Natural killer cell (primary cell): ENCODE measurements at regions not wholly inside any gene's neighbourhood (a gene's known extent, or its start where the extent isn't known, plus 50 kb on each side); places are given as distances from the start of the nearest gene placed in this dataset.

Experiments used
- ATAC-seq, 3 donors: fragments of 150-1000 bp in 2 of 3; fragments of 200-7000 bp in 1 of 3; cut with Tn5 transposase; 1 replicate in 1 of 3; 2 replicates in 2 of 3; pipeline ENCODE4 v1.10.0; 2021; ENCODE audit warnings: mild to moderate bottlenecking in 2 of 3, moderate library complexity in 2 of 3
- DNase-seq, 2 donors: peaks; one replicate each; pipeline versions ENCODE4 v3.0.0 to v3.0.0-alpha.2; 2013 to 2021; ENCODE audit warnings: mixed read lengths in 1 of 2
- H3K27ac ChIP-seq: one replicate; pipeline ENCODE4 v1.5.1; 2013; ENCODE audit warnings: mild to moderate bottlenecking, low read length
- H3K27me3 ChIP-seq: one replicate; pipeline ENCODE4 v1.6.1; 2013; ENCODE audit warnings: low read length; ENCODE audit not compliant: control insufficient read depth, insufficient read depth
- H3K36me3 ChIP-seq: one replicate; pipeline ENCODE4 v1.6.1; 2013; ENCODE audit warnings: low read length; ENCODE audit not compliant: control insufficient read depth, insufficient read depth
- H3K4me1 ChIP-seq: one replicate; pipeline ENCODE4 v1.6.1; 2013; ENCODE audit warnings: low read length; ENCODE audit not compliant: control insufficient read depth, insufficient read depth
- H3K4me3 ChIP-seq: one replicate; pipeline ENCODE4 v1.5.1; 2013; ENCODE audit warnings: low read length
- H3K9me3 ChIP-seq: one replicate; pipeline ENCODE4 v1.6.1; 2013; ENCODE audit warnings: low read length; ENCODE audit not compliant: control insufficient read depth, insufficient read depth
- H3K27ac Mint-ChIP-seq, 2 donors: one replicate each; pipeline ENCODE4 v1.8.0; 2022; ENCODE audit warnings: mild to moderate bottlenecking in 2 of 2, mixed read lengths in 2 of 2, moderate library complexity in 1 of 2
- H3K27me3 Mint-ChIP-seq, 2 donors: one replicate each; pipeline ENCODE4 v1.8.0; 2022; ENCODE audit warnings: low read depth in 2 of 2, mixed read lengths in 2 of 2
- H3K36me3 Mint-ChIP-seq: one replicate; pipeline ENCODE4 v1.8.0; 2022; ENCODE audit warnings: mixed read lengths
- H3K4me1 Mint-ChIP-seq, 2 donors: one replicate each; pipeline ENCODE4 v1.8.0; 2022; ENCODE audit warnings: mixed read lengths in 2 of 2
- H3K4me3 Mint-ChIP-seq: one replicate; pipeline ENCODE4 v1.8.0; 2022; ENCODE audit warnings: mild to moderate bottlenecking, moderate library complexity, mixed read lengths
- H3K9me3 Mint-ChIP-seq, 2 donors: one replicate each; pipeline ENCODE4 v1.8.0; 2022; ENCODE audit warnings: mixed read lengths in 2 of 2
- WGBS: methylation state at CpG from one replicate; pipeline ENCODE4 v1.1.7; 2013; ENCODE audit warnings: missing lambda C conversion rate; ENCODE audit not compliant: insufficient coverage; 5-methylcytosine and 5-hydroxymethylcytosine counted together
- intact Hi-C: fragments of 100-400 bp; cut with micrococcal nuclease; formaldehyde crosslinking; loops from one replicate; pipeline ENCODE4 v1.14.2; 2022
- TF ChIP-seq, protein P1 (sequence below): fragments of 200-600 bp; IDR thresholded peaks from one replicate; pipeline ENCODE4 v1.8.0; 2022; ENCODE audit warnings: antibody characterized with exemption

DNA sequence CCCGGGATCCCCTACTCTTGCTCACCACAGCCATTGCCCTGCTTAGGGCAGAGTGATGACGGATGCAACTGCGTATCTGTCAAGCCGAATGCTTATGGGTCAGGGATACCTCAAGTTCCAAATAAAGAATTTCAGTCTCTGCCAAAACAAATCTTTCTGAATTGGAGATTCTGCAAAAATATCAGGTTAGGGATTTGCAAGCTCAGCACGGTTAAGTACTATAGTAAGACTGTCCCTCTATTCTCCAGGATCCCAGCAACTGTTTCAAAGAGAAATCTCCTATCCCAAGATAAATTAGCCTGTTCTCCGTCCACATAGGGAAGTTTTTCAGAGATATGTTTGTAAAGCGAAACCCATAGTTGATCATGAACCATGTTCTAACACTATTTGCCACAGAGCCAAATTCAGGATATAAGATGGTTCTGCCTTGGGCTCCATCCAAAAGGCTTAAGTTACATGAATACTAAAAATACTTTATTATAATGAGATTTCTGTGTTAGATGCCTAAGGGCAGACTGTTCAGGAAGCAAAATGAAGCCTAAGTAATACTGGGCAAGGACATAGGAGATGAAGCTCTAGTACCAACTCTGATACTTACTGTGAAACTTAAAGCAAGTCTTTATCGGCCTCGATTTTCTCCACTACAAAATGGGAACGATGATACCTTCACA, 100.1 kb upstream of the LPP start:
- Mint-ChIP-seq H3K4me1 (peaks cover 31 to 33% of the 10 kb centered on the region in 2 donors), H3K36me3 (no peaks in the 10 kb centered on the region), H3K9me3 (no peaks in the 10 kb centered on the region), H3K27me3 (peaks cover 6 to 8% of the 10 kb centered on the region in 2 donors), H3K4me3 (no peak overlapping the region), H3K27ac (no peak overlapping the region)
- H3K4me1 ChIP-seq = peaks cover 19% of the 10 kb centered on the region
- H3K9me3 ChIP-seq = no peaks in the 10 kb centered on the region
- TF ChIP-seq, protein P1, sequence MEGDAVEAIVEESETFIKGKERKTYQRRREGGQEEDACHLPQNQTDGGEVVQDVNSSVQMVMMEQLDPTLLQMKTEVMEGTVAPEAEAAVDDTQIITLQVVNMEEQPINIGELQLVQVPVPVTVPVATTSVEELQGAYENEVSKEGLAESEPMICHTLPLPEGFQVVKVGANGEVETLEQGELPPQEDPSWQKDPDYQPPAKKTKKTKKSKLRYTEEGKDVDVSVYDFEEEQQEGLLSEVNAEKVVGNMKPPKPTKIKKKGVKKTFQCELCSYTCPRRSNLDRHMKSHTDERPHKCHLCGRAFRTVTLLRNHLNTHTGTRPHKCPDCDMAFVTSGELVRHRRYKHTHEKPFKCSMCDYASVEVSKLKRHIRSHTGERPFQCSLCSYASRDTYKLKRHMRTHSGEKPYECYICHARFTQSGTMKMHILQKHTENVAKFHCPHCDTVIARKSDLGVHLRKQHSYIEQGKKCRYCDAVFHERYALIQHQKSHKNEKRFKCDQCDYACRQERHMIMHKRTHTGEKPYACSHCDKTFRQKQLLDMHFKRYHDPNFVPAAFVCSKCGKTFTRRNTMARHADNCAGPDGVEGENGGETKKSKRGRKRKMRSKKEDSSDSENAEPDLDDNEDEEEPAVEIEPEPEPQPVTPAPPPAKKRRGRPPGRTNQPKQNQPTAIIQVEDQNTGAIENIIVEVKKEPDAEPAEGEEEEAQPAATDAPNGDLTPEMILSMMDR = no peak
- no peak overlapping the region for H3K4me3 ChIP-seq
- ATAC-seq (peak in 2 of 3 donors; percentile 24 to 76), DNase-seq (no peak)
- WGBS = 77% methylated on average over 9 of the region's 10 CpGs
- intact Hi-C loops = no loop called here
- H3K36me3 ChIP-seq = no peaks in the 10 kb centered on the region
- H3K27me3 ChIP-seq = no peaks in the 10 kb centered on the region
- no peak overlapping the region for H3K27ac ChIP-seq

DNA sequence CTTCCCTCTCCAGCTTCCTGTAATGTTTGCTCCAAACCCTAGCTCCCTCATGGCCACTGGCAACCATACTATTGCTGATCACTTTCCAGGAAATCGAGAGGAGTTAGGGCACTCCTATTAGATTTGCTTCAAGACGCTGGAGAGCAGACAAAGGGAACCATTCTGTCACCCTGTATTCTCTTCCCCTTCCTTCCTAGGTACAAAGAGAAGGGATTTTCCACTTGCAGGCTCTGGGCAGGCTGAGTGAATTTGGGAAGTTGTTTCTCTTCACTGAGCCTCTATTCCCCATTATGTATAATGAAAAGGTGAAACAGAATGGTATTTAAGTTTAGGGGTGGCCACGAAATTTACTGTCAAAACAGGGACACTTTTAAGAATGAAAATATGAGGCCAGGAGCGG, 99.4 kb upstream of the LPP start:
- Mint-ChIP-seq H3K9me3 (no peaks in the 10 kb centered on the region), H3K4me1 (peaks cover 27% of the 10 kb centered on the region in 2 donors), H3K4me3 (no peak overlapping the region), H3K36me3 (no peaks in the 10 kb centered on the region), H3K27me3 (peaks cover 6 to 8% of the 10 kb centered on the region in 2 donors), H3K27ac (no peak overlapping the region)
- TF ChIP-seq, protein P1 = no peak
- Histone ChIP-seq H3K27ac (no peak overlapping the region), H3K36me3 (no peaks in the 10 kb centered on the region), H3K4me1 (peaks cover 13% of the 10 kb centered on the region), H3K4me3 (no peak overlapping the region), H3K27me3 (no peaks in the 10 kb centered on the region), H3K9me3 (no peaks in the 10 kb centered on the region)
- ATAC-seq = no peak
- intact Hi-C loops = no loop called here
- DNase-seq = no peak
- 92% methylated on average over 4 of the region's 4 CpGs for WGBS

DNA sequence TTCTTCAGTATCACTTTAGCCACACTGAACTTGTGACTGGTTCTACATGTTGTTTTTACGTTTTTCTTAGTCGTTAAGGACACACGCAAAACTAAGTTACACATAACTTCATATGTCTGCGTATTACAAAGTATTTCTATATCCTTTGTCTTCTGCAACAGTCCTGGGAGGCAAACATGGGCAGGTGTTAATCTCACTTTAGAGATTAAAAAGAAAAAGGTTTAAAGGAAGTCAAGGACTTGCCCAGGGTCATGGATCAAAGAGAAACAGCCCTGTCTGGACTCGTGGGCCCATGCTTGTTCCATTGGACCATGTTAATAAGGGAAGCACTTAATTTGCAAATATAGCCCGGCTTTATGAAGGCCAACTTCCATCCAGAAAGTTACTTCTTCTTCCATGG, 98.6 kb upstream of the LPP start:
- Histone ChIP-seq H3K4me1 (peaks cover 5% of the 10 kb centered on the region), H3K9me3 (no peaks in the 10 kb centered on the region), H3K27ac (no peak overlapping the region), H3K36me3 (no peaks in the 10 kb centered on the region), H3K4me3 (no peak overlapping the region), H3K27me3 (no peaks in the 10 kb centered on the region)
- ATAC-seq (no peak), DNase-seq (no peak)
- Mint-ChIP-seq H3K36me3 (no peaks in the 10 kb centered on the region), H3K27me3 (peaks cover 6 to 8% of the 10 kb centered on the region in 2 donors), H3K4me1 (peaks cover 19 to 25% of the 10 kb centered on the region in 2 donors), H3K9me3 (no peaks in the 10 kb centered on the region), H3K27ac (no peak overlapping the region), H3K4me3 (no peak overlapping the region)
- intact Hi-C loops = no loop called here
- WGBS = 78% methylated on average over 5 of the region's 6 CpGs
- TF ChIP-seq, protein P1 = no peak

DNA sequence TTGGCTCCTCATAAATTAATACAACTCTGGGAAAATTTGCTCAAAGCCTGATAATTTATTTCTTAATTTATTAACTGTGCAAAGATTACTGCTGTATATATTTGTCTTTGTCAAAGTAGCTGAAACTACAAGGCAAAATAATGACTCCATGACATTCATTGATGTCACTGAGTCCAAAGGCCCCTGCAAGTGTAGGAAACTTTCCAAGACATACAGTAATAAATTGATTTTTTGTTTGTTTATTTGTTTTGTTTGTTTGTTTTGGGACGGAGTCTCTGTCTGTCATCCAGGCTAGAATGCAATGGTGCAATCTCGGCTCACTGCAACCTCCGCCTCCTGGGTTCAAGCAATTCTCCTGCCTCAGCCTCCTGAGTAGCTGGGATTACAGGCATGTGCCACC, 96.8 kb upstream of the LPP start:
- H3K9me3 ChIP-seq = no peaks in the 10 kb centered on the region
- H3K36me3 ChIP-seq = no peaks in the 10 kb centered on the region
- DNase-seq (no peak), ATAC-seq (no peak)
- no peak overlapping the region for H3K27ac ChIP-seq
- Mint-ChIP-seq H3K27ac (no peak overlapping the region), H3K4me1 (peaks cover 21 to 31% of the 10 kb centered on the region in 2 donors), H3K9me3 (no peaks in the 10 kb centered on the region), H3K4me3 (no peak overlapping the region), H3K36me3 (no peaks in the 10 kb centered on the region), H3K27me3 (peaks cover 6 to 8% of the 10 kb centered on the region in 2 donors)
- 97% methylated on average over 3 of the region's 3 CpGs for WGBS
- H3K4me1 ChIP-seq = peaks cover 15% of the 10 kb centered on the region
- TF ChIP-seq, protein P1 = no peak
- H3K27me3 ChIP-seq = no peaks in the 10 kb centered on the region
- no peak overlapping the region for H3K4me3 ChIP-seq
- intact Hi-C loops = no loop called here
